ENCODE measurements at regions not wholly inside any gene's neighbourhood (a gene's known extent, or its start where the extent isn't known, plus 50 kb on each side); places are given as distances from the start of the nearest gene placed in this dataset.

GRCh38 chr13:19103140-19103539 is 78.5 kb downstream of the TUBA3C start:
- in situ Hi-C loops (cut with HindIII; ENCODE audit: low pct_unique_long_range_greater_than_20kb, low sequenced_read_pairs) (no loop called here), intact Hi-C loops (cut with micrococcal nuclease; ENCODE audit: unreplicated experiment) (no loop called here)
- Histone ChIP-seq H3K9me3 (ENCODE audit: control insufficient read depth, insufficient read depth, low read depth, low read length) (no peaks in the 10 kb centered on the region), H3K4me3 (ENCODE audit: low read depth in 2 of 2, low read length in 2 of 2) (no peak overlapping the region), H3K27ac (ENCODE audit: low read length) (no peak overlapping the region), H3K4me1 (ENCODE audit: control insufficient read depth, insufficient read depth, low read length) (no peaks in the 10 kb centered on the region), H3K36me3 (ENCODE audit: control insufficient read depth, insufficient read depth, low read length) (no peaks in the 10 kb centered on the region), H3K27me3 (ENCODE audit: control insufficient read depth, insufficient read depth, low read length) (no peaks in the 10 kb centered on the region)
- no peak for ATAC-seq
- POLR2A ChIA-PET = no interaction called here
- no TSS peak for BruUV-seq (replicated peaks)
- no peak for DNase-seq (ENCODE audit: low read depth, low spot score)
- TF ChIP-seq REST (IDR thresholded peaks at IDR 0.05; ENCODE audit: insufficient read depth in 1 of 2, low read depth in 2 of 2, low read length in 1 of 2) (no peak), TCF7L2 (IDR thresholded peaks at IDR 0.05; ENCODE audit: low read depth, low read length) (no peak), SIN3A (IDR thresholded peaks at IDR 0.05; ENCODE audit: borderline replicate concordance, insufficient read depth, low read depth, low read length) (no peak), POLR2AphosphoS5 (IDR thresholded peaks at IDR 0.05; ENCODE audit: low read depth, low read length) (no peak), CTCF (IDR thresholded peaks at IDR 0.05) (no peak)
- CTCF ChIA-PET = no interaction called here

- no peak for DNase-seq (ENCODE audit: low read depth, low spot score)
- no peak for TF ChIP-seq SIN3A (IDR thresholded peaks at IDR 0.05; ENCODE audit: borderline replicate concordance, insufficient read depth, low read depth, low read length)
- TF ChIP-seq REST (IDR thresholded peaks at IDR 0.05; ENCODE audit: insufficient read depth in 1 of 2, low read depth in 2 of 2, low read length in 1 of 2) = no peak
- TF ChIP-seq CTCF (IDR thresholded peaks at IDR 0.05) = no peak
- TF ChIP-seq TCF7L2 (IDR thresholded peaks at IDR 0.05; ENCODE audit: low read depth, low read length) = no peak
- no peak for TF ChIP-seq POLR2AphosphoS5 (IDR thresholded peaks at IDR 0.05; ENCODE audit: low read depth, low read length)
- in situ Hi-C loops (cut with HindIII; ENCODE audit: low pct_unique_long_range_greater_than_20kb, low sequenced_read_pairs) = no loop called here
These were observed 88.3 kb downstream of the TUBA3C start for GRCh38 chr13:19093369-19093768.

More at GRCh38 chr13:19093369-19093768, 88.3 kb downstream of the TUBA3C start:
- no peak overlapping the region for H3K27ac ChIP-seq (ENCODE audit: low read length)
- intact Hi-C loops (cut with micrococcal nuclease; ENCODE audit: unreplicated experiment) = no loop called here
- H3K4me3 ChIP-seq (ENCODE audit: low read depth in 2 of 2, low read length in 2 of 2) = no peak overlapping the region
- POLR2A ChIA-PET = no interaction called here
- no peaks in the 10 kb centered on the region for H3K27me3 ChIP-seq (ENCODE audit: control insufficient read depth, insufficient read depth, low read length)
- BruUV-seq (replicated peaks) = no TSS peak
- CTCF ChIA-PET = no interaction called here
- no peaks in the 10 kb centered on the region for H3K4me1 ChIP-seq (ENCODE audit: control insufficient read depth, insufficient read depth, low read length)
- ATAC-seq = no peak
- H3K9me3 ChIP-seq (ENCODE audit: control insufficient read depth, insufficient read depth, low read depth, low read length) = no peaks in the 10 kb centered on the region
- no peaks in the 10 kb centered on the region for H3K36me3 ChIP-seq (ENCODE audit: control insufficient read depth, insufficient read depth, low read length)
